BLaER1 treated with 17β-estradiol and CSF1 and Interleukin-3, amounts not matched to agents 10 nM and 100 nM (cell line): ENCODE measurements at regions not wholly inside any gene's neighbourhood (a gene's known extent, or its start where the extent isn't known, plus 50 kb on each side); places are given as distances from the start of the nearest gene placed in this dataset.
A peak's percentile ranks its signal among the peaks of the same experiment; 100 is the strongest.

Experiments
- H3K27ac ChIP-seq, 11 experiments: shearing (Covaris generic); formaldehyde crosslinking; 2 replicates each; pipeline ENCODE4 v1.8.1; 2022
- H3K27me3 ChIP-seq, 11 experiments: shearing (Covaris generic); formaldehyde crosslinking; 2 replicates each; pipeline ENCODE4 v1.8.1; 2022
- H3K36me3 ChIP-seq, 11 experiments: shearing (Covaris generic); formaldehyde crosslinking; 2 replicates each; pipeline ENCODE4 v1.8.1; 2022
- H3K4me1 ChIP-seq, 10 experiments: shearing (Covaris generic); formaldehyde crosslinking; 2 replicates each; pipeline ENCODE4 v1.8.1; 2022
- H3K4me2 ChIP-seq, 11 experiments: shearing (Covaris generic); formaldehyde crosslinking; 2 replicates each; pipeline ENCODE4 v1.8.1; 2022
- H3K4me3 ChIP-seq, 10 experiments: shearing (Covaris generic); formaldehyde crosslinking; 2 replicates each; pipeline ENCODE4 v1.8.1; 2022
- H3K9ac ChIP-seq, 11 experiments: shearing (Covaris generic); formaldehyde crosslinking; 2 replicates each; pipeline ENCODE4 v1.8.1; 2022
- H3K9me3 ChIP-seq, 11 experiments: shearing (Covaris generic); formaldehyde crosslinking; replicated peaks in 1 of 11; 2 replicates each; pipeline ENCODE4 v1.8.1; 2022
- H4K20me1 ChIP-seq, 11 experiments: shearing (Covaris generic); formaldehyde crosslinking; 2 replicates each; pipeline ENCODE4 v1.8.1; 2022
- Cebpa-rat ChIP-seq, 11 experiments: shearing (Covaris generic); IDR thresholded peaks; 2 replicates each; pipeline ENCODE4 v1.8.1; 2022

DNA sequence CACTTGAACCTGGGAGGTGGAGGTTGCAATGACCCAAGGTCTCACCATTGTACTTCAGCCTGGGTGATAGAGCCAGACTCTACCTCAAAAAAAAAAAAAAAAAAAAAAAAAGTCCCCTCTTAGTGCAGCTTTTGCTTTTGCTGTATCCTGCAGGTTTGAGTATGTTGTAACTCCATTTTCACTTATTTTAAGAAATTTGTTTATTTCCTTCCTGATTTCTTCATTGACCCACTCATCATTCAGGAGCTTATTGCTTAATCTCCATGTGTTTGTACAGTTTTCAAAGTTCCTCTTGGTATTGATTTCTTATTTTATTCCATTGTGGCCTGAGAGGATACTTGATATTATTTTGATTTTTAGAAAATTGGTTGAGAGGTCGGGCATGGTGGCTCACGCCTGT, 50.9 kb upstream of the AK4 start:
- Histone ChIP-seq H3K4me3 (no peak overlapping the region), H3K4me2 (peak overlapping the region in 5 of 11 experiments; percentile 13 to 54 (median 26); a peak in 8 of 22 replicates), H3K36me3 (no peaks in the 10 kb centered on the region), H4K20me1 (no peaks in the 10 kb centered on the region), H3K4me1 (peaks cover 0 to 18% (median 5%) of the 10 kb centered on the region in 10 experiments; a peak in 7 of 20 replicates), H3K27me3 (no peaks in the 10 kb centered on the region), H3K27ac (peak overlapping the region in 5 of 11 experiments; percentile 13 to 52 (median 35); a peak in 6 of 22 replicates), H3K9me3 (peaks cover 49 to 72% (median 64%) of the 10 kb centered on the region in 11 experiments), H3K9ac (no peak overlapping the region)
- TF ChIP-seq Cebpa-rat (IDR thresholded peaks at IDR 0.05): 0 out of 22 replicates have a peak, but pooled peaks of 1 of the 11 experiments have one; percentile 13
